K562 (cell line): ENCODE measurements at regions not wholly inside any gene's neighbourhood (a gene's known extent, or its start where the extent isn't known, plus 50 kb on each side); places are given as distances from the start of the nearest gene placed in this dataset.

Source experiments
- ASH1L ChIP-seq: fragments of 450-650 bp; IDR thresholded peaks from 2 replicates; pipeline ENCODE4 v1.6.1; 2018; ENCODE audit warnings: borderline replicate concordance, mild to moderate bottlenecking, low read depth; ENCODE audit not compliant: partially characterized antibody
- CXXC5 ChIP-seq: fragments of 250-450 bp; sonication (Bioruptor Pico); IDR thresholded peaks from 2 replicates; pipeline ENCODE4 v1.8.0; 2022; ENCODE audit warnings: inconsistent platforms, mild to moderate bottlenecking, moderate library complexity
- MEF2D ChIP-seq: conservative IDR thresholded peaks from 2 replicates; pipeline ENCODE4 v1.6.1; 2016; ENCODE audit warnings: low read depth, missing genetic modification characterization, missing compliant biosample characterization
- SRSF1 ChIP-seq: fragments of 200-400 bp; formaldehyde crosslinking; IDR thresholded peaks from 2 replicates; pipeline ENCODE4 v1.6.1; 2017; ENCODE audit warnings: mild to moderate bottlenecking, low read depth, low read length, moderate library complexity
- STAG1 ChIP-seq: sonication (generic); formaldehyde crosslinking; IDR thresholded peaks from 2 replicates; pipeline ENCODE4 v1.5.0; 2020; ENCODE audit warnings: missing genetic modification reagents, borderline replicate concordance
- SUPT5H ChIP-seq: fragments of 450-650 bp; IDR thresholded peaks from 2 replicates; pipeline ENCODE4 v1.6.1; 2016

DNA sequence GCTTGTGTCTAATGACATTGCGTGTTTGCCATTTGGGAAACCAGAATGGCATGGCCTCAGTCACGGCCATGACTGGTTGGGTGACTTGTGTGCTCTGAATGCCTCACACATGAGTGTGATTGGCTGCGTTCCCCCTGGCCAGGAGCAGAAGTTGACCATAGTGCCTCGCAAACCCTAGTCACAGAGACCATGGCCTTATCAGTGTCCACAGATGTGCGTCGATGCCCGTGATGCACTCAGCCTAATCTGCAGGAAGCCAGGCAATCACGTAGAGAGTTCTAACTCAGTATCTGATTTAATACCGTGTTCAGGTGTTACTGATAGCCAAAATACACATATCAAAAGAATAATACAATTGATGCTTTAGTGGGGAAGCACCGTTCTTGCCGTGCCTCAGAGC is 64.0 kb downstream of the BOLA3 start (continued):
- TF ChIP-seq CXXC5 (CRISPR knock-in tag) (peak; percentile 97), MEF2D (tag) (no peak), SUPT5H (no peak), SRSF1 (no peak), ASH1L (no peak), STAG1 (no peak)
